Vagina (tissue), 2 donors: ENCODE measurements at regions not wholly inside any gene's neighbourhood (a gene's known extent, or its start where the extent isn't known, plus 50 kb on each side); places are given as distances from the start of the nearest gene placed in this dataset.

Experiments used
- DNase-seq, 2 donors: peaks; one replicate each; pipeline ENCODE4 v3.0.0-alpha.2; 2017; ENCODE audit errors: extremely low spot score in 2 of 2
- H3K27ac ChIP-seq: fragments of 200-600 bp; sonication (generic); one replicate; pipeline ENCODE4 v1.5.1; 2019
- H3K27me3 ChIP-seq: fragments of 200-600 bp; sonication (generic); one replicate; pipeline ENCODE4 v1.5.1; 2019
- H3K36me3 ChIP-seq, 2 donors: fragments of 200-600 bp; sonication (generic); one replicate each; pipeline ENCODE4 v1.5.1; 2017 to 2019
- H3K4me1 ChIP-seq: fragments of 200-600 bp; sonication (generic); one replicate; pipeline ENCODE4 v1.5.1; 2019
- H3K4me3 ChIP-seq, 2 donors: fragments of 200-600 bp; sonication (generic); 1 replicate in 1 of 2; 2 replicates in 1 of 2; pipeline ENCODE4 v1.5.1; 2016 to 2019
- H3K9me3 ChIP-seq: fragments of 200-600 bp; sonication (generic); one replicate; pipeline ENCODE4 v1.5.1; 2019
- POLR2A ChIP-seq, 2 donors: fragments of 450-650 bp; IDR thresholded peaks; one replicate each; pipeline ENCODE4 v1.6.1; 2017; ENCODE audit warnings: antibody characterized with exemption in 2 of 2, mild to moderate bottlenecking in 2 of 2, moderate library complexity in 2 of 2
- POLR2AphosphoS5 ChIP-seq, 2 donors: sonication (generic); formaldehyde crosslinking; IDR thresholded peaks; one replicate each; pipeline ENCODE4 v1.9.0; 2017; ENCODE audit warnings: antibody characterized with exemption in 2 of 2, mild to moderate bottlenecking in 2 of 2, low read depth in 1 of 2; ENCODE audit not compliant: insufficient read depth in 1 of 2
- intact Hi-C: fragments of 100-400 bp; cut with DNase I; formaldehyde crosslinking; loops from one replicate; pipeline ENCODE4 v1.15.1; 2023
- TF ChIP-seq, protein P1 (sequence below), 3 experiments: fragments of 450-650 bp in 2 of 3; fragments of 200-600 bp in 1 of 3; sonication (generic) in 1 of 3; IDR thresholded peaks; one replicate each; pipeline ENCODE4 v1.5.1; 2017 to 2019; ENCODE audit warnings: antibody characterized with exemption in 3 of 3, mild to moderate bottlenecking in 2 of 3, moderate library complexity in 2 of 3

DNA sequence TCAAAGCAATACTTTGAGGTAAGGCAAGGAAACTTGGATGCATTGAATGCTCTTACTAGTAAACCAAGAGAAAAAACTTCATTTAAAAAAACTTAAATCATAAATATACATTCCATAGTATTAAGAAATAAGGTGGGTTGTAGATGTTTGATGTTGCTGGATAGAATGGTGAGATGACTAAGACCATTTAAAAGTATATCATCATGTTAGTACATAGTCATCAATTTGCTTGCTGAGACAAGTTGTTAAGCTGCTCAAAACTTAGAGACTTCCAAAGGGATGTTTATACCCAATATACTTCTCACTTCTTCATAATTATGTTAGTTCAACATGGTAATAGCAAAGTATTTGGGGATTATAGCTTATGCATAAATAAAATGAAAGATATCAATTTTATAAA lies 675.5 kb upstream of the MGAT4C start:
- no peaks in the 10 kb centered on the region for H3K27me3 ChIP-seq
- H3K9me3 ChIP-seq: no peaks in the 10 kb centered on the region
- intact Hi-C loops: loop anchor here (5.0 kb wide), 1 partner anchor 1406 kb away; no protein-coding TSS in a partner anchor
- no peak overlapping the region for H3K4me3 ChIP-seq
- TF ChIP-seq, protein P1, sequence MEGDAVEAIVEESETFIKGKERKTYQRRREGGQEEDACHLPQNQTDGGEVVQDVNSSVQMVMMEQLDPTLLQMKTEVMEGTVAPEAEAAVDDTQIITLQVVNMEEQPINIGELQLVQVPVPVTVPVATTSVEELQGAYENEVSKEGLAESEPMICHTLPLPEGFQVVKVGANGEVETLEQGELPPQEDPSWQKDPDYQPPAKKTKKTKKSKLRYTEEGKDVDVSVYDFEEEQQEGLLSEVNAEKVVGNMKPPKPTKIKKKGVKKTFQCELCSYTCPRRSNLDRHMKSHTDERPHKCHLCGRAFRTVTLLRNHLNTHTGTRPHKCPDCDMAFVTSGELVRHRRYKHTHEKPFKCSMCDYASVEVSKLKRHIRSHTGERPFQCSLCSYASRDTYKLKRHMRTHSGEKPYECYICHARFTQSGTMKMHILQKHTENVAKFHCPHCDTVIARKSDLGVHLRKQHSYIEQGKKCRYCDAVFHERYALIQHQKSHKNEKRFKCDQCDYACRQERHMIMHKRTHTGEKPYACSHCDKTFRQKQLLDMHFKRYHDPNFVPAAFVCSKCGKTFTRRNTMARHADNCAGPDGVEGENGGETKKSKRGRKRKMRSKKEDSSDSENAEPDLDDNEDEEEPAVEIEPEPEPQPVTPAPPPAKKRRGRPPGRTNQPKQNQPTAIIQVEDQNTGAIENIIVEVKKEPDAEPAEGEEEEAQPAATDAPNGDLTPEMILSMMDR (IDR thresholded peaks at IDR 0.05): no peak
- TF ChIP-seq POLR2A (IDR thresholded peaks at IDR 0.05) (no peak), POLR2AphosphoS5 (IDR thresholded peaks at IDR 0.05; ENCODE audit: insufficient read depth in 1 of 2, low read depth in 1 of 2) (no peak)
- H3K36me3 ChIP-seq: no peaks in the 10 kb centered on the region
- no peak overlapping the region for H3K27ac ChIP-seq
- H3K4me1 ChIP-seq: no peaks in the 10 kb centered on the region
- DNase-seq: no peak

DNA sequence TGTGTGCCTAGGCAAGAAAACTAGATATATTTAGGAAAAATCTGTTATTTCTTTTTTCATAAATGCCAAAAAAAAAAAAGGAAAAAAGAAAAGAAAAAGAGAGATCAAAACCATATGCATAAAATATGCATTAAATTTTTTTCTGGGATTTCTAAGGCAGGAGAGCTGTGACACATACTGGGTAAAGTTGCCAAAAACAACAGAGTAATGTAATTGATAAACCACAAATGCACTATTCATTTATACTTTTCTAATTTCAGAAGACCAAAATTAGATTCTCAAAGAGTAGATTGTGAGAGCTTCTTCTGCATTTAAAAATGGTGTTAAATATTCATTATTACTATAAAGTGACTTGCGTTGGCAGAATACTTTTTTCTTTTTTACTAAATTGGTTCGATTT lies 673.8 kb upstream of the MGAT4C start:
- Histone ChIP-seq H3K27ac (no peak overlapping the region), H3K4me1 (no peaks in the 10 kb centered on the region), H3K27me3 (no peaks in the 10 kb centered on the region), H3K36me3 (no peaks in the 10 kb centered on the region), H3K9me3 (no peaks in the 10 kb centered on the region), H3K4me3 (no peak overlapping the region)
- no peak for DNase-seq
- TF ChIP-seq, protein P1 (IDR thresholded peaks at IDR 0.05): no peak
- intact Hi-C loops: loop anchor here (5.0 kb wide), 1 partner anchor 1407 kb away; no protein-coding TSS in a partner anchor

DNA sequence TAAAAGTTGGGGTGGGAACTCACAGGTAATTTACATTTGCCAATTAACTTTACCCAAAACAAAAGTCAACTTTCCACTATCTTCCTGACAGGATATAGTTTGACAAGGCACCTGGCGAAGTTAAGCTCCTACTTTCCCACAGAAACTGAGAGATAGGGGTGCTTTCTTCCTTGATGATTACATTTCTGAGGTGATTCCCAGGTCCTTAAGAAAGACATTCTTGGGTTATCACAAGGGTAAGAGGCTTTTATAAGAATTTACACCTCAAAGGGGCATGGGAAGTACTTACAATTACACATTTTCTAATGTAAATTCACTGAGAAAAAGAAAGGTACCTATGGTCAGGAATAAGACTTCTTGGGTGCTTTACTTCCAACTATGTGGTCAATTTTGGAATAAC lies 660.9 kb upstream of the MGAT4C start:
- TF ChIP-seq, protein P1 (IDR thresholded peaks at IDR 0.05): no peak
- TF ChIP-seq POLR2A (IDR thresholded peaks at IDR 0.05): no peak
- TF ChIP-seq POLR2AphosphoS5 (IDR thresholded peaks at IDR 0.05; ENCODE audit: insufficient read depth in 1 of 2, low read depth in 1 of 2): no peak
- H3K4me3 ChIP-seq: no peak overlapping the region
- DNase-seq: no peak
- H3K36me3 ChIP-seq: no peaks in the 10 kb centered on the region
- intact Hi-C loops: no loop called here
- H3K9me3 ChIP-seq: no peaks in the 10 kb centered on the region
- no peak overlapping the region for H3K27ac ChIP-seq
- H3K27me3 ChIP-seq: no peaks in the 10 kb centered on the region
- H3K4me1 ChIP-seq: no peaks in the 10 kb centered on the region

DNA sequence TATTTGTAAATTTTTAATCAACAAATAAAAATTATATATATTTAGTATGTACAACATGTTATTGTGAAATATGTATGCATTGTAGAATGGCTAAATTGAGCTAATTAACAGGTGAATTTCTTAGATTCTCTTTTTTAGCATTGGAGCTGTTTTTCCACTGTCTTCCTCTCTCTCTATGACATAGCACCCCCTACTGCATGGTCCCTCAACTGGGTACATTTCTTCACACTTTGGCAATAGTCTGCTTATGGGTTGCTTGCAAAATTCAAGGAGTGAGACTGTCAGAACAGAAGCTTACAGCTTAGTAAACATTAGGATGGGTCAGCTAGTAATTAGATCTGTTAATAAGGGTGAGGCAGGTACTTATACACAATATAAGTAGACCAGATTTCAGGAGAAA lies 658.5 kb upstream of the MGAT4C start:
- no peaks in the 10 kb centered on the region for H3K27me3 ChIP-seq
- intact Hi-C loops: no loop called here
- H3K36me3 ChIP-seq: no peaks in the 10 kb centered on the region
- H3K9me3 ChIP-seq: no peaks in the 10 kb centered on the region
- H3K4me3 ChIP-seq: no peak overlapping the region
- no peak for TF ChIP-seq POLR2AphosphoS5 (IDR thresholded peaks at IDR 0.05; ENCODE audit: insufficient read depth in 1 of 2, low read depth in 1 of 2)
- TF ChIP-seq POLR2A (IDR thresholded peaks at IDR 0.05): no peak
- TF ChIP-seq, protein P1 (IDR thresholded peaks at IDR 0.05): no peak
- H3K4me1 ChIP-seq: no peaks in the 10 kb centered on the region
- H3K27ac ChIP-seq: no peak overlapping the region
- DNase-seq: no peak

GRCh38 chr12:86911973-86912372 lies 655.8 kb upstream of the MGAT4C start:
- intact Hi-C loops: no loop called here
- Histone ChIP-seq H3K4me3 (no peak overlapping the region), H3K9me3 (no peaks in the 10 kb centered on the region), H3K27me3 (no peaks in the 10 kb centered on the region), H3K27ac (no peak overlapping the region), H3K36me3 (no peaks in the 10 kb centered on the region), H3K4me1 (no peaks in the 10 kb centered on the region)
- TF ChIP-seq POLR2A (IDR thresholded peaks at IDR 0.05) (no peak), POLR2AphosphoS5 (IDR thresholded peaks at IDR 0.05; ENCODE audit: insufficient read depth in 1 of 2, low read depth in 1 of 2) (no peak)
- TF ChIP-seq, protein P1 (IDR thresholded peaks at IDR 0.05): no peak
- no peak for DNase-seq
